Fibroblast of the conjunctiva (primary cell): ENCODE measurements at regions not wholly inside any gene's neighbourhood (a gene's known extent, or its start where the extent isn't known, plus 50 kb on each side); places are given as distances from the start of the nearest gene placed in this dataset.
A peak's percentile ranks its signal among the peaks of the same experiment; 100 is the strongest.

Experiments
- DNase-seq: peaks from one replicate; pipeline ENCODE4 v3.0.0-alpha.2; 2010; ENCODE audit warnings: low read depth

GRCh38 chr10:78716043-78716660 lies 352.6 kb upstream of the ZMIZ1 start:
- no peak for DNase-seq

- DNase-seq: no peak
These were observed 351.6 kb upstream of the ZMIZ1 start for GRCh38 chr10:78717200-78717599.

DNA sequence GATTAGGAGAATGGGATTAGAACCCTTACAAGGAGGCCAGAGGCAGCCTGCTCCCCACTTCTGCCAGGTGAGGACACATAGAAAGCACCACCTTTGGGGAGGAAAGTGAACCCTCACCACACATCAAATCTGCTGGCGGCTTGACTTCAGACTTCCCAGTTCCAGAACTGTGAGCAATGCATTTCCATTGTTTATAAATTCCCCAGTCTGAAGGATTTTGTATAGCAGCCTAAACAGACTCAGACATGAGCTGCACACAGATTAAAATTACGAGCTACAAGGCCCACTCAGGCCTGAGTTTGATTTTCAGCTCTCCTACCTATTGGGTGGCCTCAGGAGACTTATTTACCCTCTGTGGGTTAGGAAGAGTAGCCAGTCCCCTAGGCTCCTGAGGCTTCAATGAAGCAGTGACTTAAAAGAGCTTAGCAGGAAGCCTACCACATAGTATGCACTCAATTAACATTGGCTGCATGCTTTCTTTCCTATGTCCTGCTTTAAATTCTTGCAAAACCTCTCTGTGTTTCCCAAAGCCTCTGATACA lies 350.7 kb upstream of the ZMIZ1 start:
- no peak for DNase-seq

GRCh38 chr10:78719276-78719675 lies 349.5 kb upstream of the ZMIZ1 start:
- no peak for DNase-seq

- no peak for DNase-seq
These were observed 348.7 kb upstream of the ZMIZ1 start for GRCh38 chr10:78720091-78720490.

DNA sequence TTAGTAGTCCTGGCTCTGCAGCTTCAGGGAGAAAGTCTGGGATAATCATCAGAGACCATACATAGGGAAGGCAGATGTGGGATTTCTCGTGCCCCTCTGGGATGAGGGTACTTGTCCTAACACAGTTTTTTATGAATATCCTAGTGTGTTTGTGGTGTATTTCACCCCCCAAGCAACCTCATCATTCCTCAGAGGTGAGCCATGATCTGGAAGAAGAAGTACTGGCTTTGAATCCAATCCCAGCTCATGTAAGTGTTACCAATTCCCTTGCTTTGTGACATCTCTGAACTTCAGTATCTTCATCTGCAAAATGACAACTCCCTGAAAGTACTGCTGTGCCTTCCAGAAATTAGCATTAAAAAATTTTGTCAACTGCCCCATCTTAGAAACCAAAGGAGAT lies 347.5 kb upstream of the ZMIZ1 start:
- no peak for DNase-seq

DNA sequence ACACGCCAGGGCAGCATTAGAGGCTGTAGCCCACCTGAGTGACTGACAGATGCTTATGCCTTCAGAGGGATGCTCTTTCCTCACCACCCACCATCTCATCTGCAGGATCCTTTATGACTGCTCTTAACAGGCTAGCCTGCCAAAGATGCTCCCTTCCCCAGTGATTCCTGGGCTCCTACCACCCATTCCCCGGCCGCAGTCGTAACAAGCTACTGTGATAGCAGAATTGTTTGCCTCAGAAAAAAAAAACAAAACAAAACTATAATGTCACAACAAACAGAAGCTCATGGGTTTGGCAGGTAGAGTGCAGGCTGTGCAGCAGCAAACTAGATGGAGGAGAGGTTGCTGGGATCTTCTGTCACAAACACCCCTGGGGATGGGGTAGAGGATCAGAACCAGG lies 343.9 kb upstream of the ZMIZ1 start:
- no peak for DNase-seq

GRCh38 chr10:78726171-78726570 lies 342.6 kb upstream of the ZMIZ1 start:
- DNase-seq: no peak

DNA sequence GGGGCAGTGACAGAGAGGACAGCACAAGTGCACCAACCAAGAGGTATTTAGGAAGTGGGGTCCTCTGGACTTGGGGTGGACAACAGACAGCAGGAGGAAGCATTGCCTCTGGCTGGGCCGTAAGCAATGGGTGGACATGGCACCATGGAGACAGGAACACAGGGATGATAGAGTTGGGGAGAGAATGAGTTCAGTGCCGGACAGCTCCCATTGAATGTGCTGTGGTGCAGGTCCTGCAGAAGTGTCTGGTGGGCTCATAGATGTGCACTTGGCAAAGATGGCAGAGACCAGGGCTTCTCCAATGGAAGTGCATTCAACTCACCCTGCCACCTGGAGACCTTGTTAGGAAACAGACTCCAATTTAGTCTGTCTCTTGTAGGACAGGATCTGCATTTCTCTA lies 341.5 kb upstream of the ZMIZ1 start:
- DNase-seq: no peak

GRCh38 chr10:78727728-78728127 lies 341.0 kb upstream of the ZMIZ1 start:
- no peak for DNase-seq

GRCh38 chr10:78728176-78728575 lies 340.6 kb upstream of the ZMIZ1 start:
- no peak for DNase-seq

- no peak for DNase-seq
These were observed 339.4 kb upstream of the ZMIZ1 start for GRCh38 chr10:78729366-78729765.

GRCh38 chr10:78729800-78730199 lies 339.0 kb upstream of the ZMIZ1 start:
- no peak for DNase-seq

GRCh38 chr10:78730754-78731153 lies 338.0 kb upstream of the ZMIZ1 start:
- DNase-seq: no peak

- no peak for DNase-seq
These were observed 337.1 kb upstream of the ZMIZ1 start for GRCh38 chr10:78731675-78732074.

GRCh38 chr10:78732381-78732780 lies 336.4 kb upstream of the ZMIZ1 start:
- DNase-seq: no peak

DNA sequence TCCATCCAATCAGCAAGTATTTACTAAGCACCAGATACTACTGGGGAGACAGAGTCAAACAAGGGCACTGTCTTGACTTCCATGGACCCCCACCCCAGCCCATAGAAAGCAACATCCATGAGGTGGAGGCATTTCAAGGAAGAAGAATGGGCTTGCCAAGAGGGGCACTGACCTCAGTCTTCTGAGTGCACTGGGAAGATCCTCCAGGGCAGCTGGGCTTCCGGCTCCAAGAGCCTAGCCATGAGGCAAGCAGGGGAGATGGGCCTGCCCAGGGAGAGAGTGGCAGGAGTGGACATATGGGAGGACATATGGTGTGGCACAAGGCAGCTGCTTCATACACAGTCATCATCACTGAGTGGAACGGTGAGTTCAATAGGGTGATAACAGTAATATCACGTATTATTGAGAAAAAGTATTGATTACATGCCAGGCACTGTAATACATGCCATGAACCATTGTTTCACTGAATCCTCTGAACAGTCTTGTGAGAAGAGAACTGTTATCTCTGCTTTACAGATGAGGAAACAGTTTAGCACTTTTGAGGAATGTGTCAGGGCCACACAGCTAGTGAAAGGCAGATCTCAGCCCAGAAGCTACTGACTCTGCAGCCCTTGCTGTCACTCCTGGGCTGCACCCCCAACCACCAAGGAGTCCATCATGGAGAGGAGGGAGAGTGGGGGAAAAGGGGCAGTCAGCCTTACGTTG lies 331.7 kb upstream of the ZMIZ1 start:
- DNase-seq: no peak

DNA sequence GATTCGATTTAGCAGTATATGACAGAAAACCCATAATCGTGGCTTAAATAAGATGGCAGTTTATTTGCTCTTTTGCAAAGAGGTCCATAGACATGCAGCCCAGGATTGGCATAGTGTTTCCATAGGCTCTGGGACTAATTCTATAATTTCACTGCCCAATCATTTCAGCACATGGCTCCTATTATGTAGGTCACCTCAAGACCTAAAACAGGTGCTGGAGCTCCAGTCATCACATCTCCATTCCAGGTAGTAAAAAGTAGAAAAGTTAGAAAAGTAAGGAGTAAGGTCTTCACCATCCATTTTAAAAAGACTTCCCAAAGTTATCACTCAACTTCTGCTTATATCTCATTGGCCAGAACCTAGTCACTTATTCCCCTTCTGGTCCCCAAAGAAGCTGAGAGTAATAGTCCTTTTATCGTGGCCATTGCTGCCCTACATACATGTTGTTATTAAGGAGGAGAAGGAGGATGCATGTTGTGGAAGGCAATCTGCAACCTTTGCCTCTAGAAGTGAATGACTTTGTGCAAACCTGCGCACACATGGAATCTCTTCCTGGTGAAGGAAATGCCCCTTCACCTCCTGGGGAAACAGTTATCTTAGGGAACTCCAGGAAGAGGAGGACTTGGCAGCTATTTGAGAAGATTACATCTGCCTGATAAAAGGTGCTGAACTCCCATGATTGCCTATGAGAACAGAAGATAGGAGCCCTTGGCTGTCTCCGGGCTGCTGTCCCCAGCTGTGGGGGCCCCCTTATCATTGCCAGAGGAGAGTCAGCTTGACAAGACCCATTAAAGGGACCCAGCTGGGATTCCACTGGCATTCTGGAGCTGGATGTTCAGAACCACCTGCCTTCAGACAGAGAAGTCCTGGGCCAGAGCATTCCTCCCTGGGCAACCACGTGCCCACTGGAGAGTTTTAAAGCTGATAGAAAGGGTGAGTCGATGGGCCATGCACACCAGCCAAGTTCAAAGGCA lies 330.6 kb upstream of the ZMIZ1 start:
- no peak for DNase-seq

DNA sequence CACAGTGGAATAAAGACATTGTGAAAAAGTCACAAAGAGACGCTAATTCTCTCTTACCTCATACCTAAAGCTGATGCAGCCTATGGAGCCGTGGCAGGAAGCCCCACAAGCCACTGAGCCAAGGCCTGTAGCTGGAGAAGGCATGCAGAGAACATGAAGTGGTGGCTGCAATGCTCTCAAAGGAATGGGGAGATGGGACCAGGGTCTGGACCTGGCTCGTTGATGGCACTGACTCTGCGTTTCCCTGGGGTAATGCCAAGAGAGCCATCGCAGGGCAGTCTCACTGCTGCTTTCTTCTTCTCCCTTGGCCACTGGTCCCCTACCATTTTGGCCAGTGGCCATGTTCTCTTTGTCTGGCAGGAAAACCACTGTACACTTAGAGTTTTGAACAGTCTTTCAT lies 329.9 kb upstream of the ZMIZ1 start:
- DNase-seq: no peak

DNA sequence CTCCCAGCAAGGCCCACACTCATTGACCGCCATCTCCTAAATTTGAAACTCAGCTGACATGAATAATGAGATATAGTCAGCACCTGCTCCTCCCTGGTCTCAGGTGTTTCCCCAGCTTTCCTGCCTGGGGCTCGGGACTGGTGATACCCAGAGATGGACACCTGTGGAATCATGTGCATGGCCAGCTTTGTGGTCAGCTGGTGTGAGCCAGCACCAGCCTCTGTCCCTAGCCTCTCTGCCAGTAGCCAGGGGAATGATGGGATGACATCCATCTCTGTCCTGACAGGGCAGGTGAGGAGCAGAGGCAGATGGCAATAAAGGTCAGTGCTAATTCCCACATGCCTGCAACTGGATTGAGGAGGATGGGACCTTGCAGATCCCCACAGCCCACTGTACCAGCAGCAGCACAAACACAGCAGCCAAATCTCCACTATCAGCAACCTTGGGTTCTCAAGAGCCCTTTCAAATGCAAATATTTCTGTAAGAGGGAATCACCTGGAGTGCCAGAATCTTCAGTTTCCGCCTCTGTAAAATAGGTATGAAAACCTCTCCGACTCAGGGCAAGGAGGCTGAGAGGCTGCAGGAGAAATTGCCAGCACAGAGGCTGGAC lies 329.2 kb upstream of the ZMIZ1 start:
- no peak for DNase-seq

GRCh38 chr10:78740976-78741915 lies 327.5 kb upstream of the ZMIZ1 start:
- DNase-seq: peak; percentile 12
